SK-N-MC (cell line): ENCODE measurements at regions not wholly inside any gene's neighbourhood (a gene's known extent, or its start where the extent isn't known, plus 50 kb on each side); places are given as distances from the start of the nearest gene placed in this dataset.

Experiments
- EZH2 ChIP-seq: fragments of 200-600 bp; sonication (generic); IDR thresholded peaks from one replicate; pipeline ENCODE4 v1.6.1; 2017; ENCODE audit warnings: antibody characterized with exemption
- FOXP2 ChIP-seq: optimal IDR thresholded peaks from 2 replicates; pipeline ENCODE3; 2011; ENCODE audit warnings: mild to moderate bottlenecking, moderate library complexity; ENCODE audit not compliant: insufficient read depth; ENCODE audit errors: extremely low read length, control extremely low read depth
- POLR2AphosphoS5 ChIP-seq: IDR thresholded peaks from 2 replicates; pipeline ENCODE4 v1.6.1; 2012; ENCODE audit warnings: mild to moderate bottlenecking, low read depth, low read length, borderline replicate concordance

GRCh38 chr1:117712621-117713020 is 106.8 kb downstream of the TENT5C start:
- no peak for TF ChIP-seq POLR2AphosphoS5
- no peak for TF ChIP-seq EZH2
- no peak for TF ChIP-seq FOXP2
